ENCODE measurements at regions not wholly inside any gene's neighbourhood (a gene's known extent, or its start where the extent isn't known, plus 50 kb on each side); places are given as distances from the start of the nearest gene placed in this dataset.

DNA sequence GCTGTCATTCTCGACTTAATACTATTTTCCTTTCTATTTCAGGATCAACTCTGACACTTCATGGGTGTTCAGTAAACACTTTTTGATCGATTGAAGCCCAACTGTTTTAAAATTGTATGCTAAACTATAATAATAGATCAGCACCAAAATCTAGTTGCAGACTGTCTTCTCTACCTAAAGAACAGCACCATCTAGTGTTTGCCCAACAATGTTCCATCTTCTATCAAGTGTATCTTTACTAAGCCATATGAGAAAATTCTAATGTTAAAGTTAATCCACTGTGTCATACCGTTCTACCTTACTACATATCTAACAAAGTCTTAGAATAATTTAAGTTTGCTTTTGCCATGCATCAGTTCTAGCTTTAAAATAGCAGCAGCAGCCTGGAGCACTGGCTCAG, 113.0 kb upstream of the PRDX4 start:
- Mint-ChIP-seq H3K9me3 (no peaks in the 10 kb centered on the region), H3K27me3 (no peaks in the 10 kb centered on the region), H3K27ac (no peak overlapping the region), H3K4me3 (no peak overlapping the region), H3K4me1 (ENCODE audit: low read depth) (no peaks in the 10 kb centered on the region), H3K36me3 (ENCODE audit: low read depth) (no peaks in the 10 kb centered on the region)
- H3K9me3 ChIP-seq (ENCODE audit: control insufficient read depth in 1 of 2, insufficient read depth in 1 of 2, low read length in 2 of 2) = no peaks in the 10 kb centered on the region
- H3K4me3 ChIP-seq (ENCODE audit: low read length) = no peak overlapping the region
- ChIA-PET CTCF (interaction anchor here (0.6 kb wide), 1 partner anchor 1569 kb away, joined by 3 read pairs; no protein-coding TSS in a partner anchor), POLR2A (no interaction called here)
- intact Hi-C loops (cut with DNase I, micrococcal nuclease) = no loop called here
- ATAC-seq (ENCODE audit: poor library complexity) (no peak), DNase-seq (no peak)
- no peaks in the 10 kb centered on the region for H3K36me3 ChIP-seq (ENCODE audit: insufficient read depth, low read length)
- TF ChIP-seq CTCF (IDR thresholded peaks at IDR 0.05) = no peak
- no peaks in the 10 kb centered on the region for H3K4me1 ChIP-seq (ENCODE audit: insufficient read depth, low read length)
- H3K27me3 ChIP-seq (ENCODE audit: control insufficient read depth in 1 of 2, insufficient read depth in 2 of 2, low read length in 2 of 2) = peaks cover 0 to 2% of the 10 kb centered on the region in 2 experiments
- H3K27ac ChIP-seq (ENCODE audit: low read depth in 1 of 2, low read length in 2 of 2) = no peak overlapping the region

- Mint-ChIP-seq H3K9me3 (no peaks in the 10 kb centered on the region), H3K4me3 (no peak overlapping the region), H3K27me3 (no peaks in the 10 kb centered on the region), H3K27ac (no peak overlapping the region), H3K4me1 (ENCODE audit: low read depth) (no peaks in the 10 kb centered on the region), H3K36me3 (ENCODE audit: low read depth) (no peaks in the 10 kb centered on the region)
- no peak overlapping the region for H3K4me3 ChIP-seq (ENCODE audit: low read length)
- ChIA-PET CTCF (no interaction called here), POLR2A (no interaction called here)
- ATAC-seq (ENCODE audit: poor library complexity) = no peak
- H3K36me3 ChIP-seq (ENCODE audit: insufficient read depth, low read length) = no peaks in the 10 kb centered on the region
- H3K9me3 ChIP-seq (ENCODE audit: control insufficient read depth in 1 of 2, insufficient read depth in 1 of 2, low read length in 2 of 2) = no peaks in the 10 kb centered on the region
- no peak for DNase-seq
- intact Hi-C loops (cut with DNase I, micrococcal nuclease) = no loop called here
- H3K27ac ChIP-seq (ENCODE audit: low read depth in 1 of 2, low read length in 2 of 2) = no peak overlapping the region
- H3K27me3 ChIP-seq (ENCODE audit: control insufficient read depth in 1 of 2, insufficient read depth in 2 of 2, low read length in 2 of 2) = peaks cover 0 to 2% of the 10 kb centered on the region in 2 experiments
- H3K4me1 ChIP-seq (ENCODE audit: insufficient read depth, low read length) = no peaks in the 10 kb centered on the region
- TF ChIP-seq CTCF (IDR thresholded peaks at IDR 0.05) = no peak
Observed at GRCh38 chrX:23557070-23557469, 110.2 kb upstream of the PRDX4 start.

DNA sequence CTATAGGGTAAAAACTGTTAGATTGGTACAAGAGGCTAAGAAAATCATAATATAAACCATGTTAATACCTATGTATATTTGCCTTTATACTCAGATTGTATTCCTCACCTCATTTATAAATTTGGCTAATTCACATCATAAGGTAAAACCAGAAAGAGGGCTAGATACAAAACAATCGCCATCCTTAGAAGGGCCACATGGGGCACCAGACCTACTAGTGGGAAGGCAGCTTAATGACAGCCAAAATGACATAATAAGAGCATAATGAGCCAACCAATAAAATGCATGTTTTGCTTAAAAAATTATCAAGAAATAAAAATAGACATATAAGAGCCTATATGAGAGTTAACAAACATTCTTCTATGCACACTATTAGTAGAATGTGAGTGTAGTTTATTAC, 107.3 kb upstream of the PRDX4 start:
- no peak for DNase-seq

More for the DNA sequence above, 107.3 kb upstream of the PRDX4 start:
- no peak overlapping the region for H3K27ac ChIP-seq (ENCODE audit: low read depth in 1 of 2, low read length in 2 of 2)
- no peak for ATAC-seq (ENCODE audit: poor library complexity)
- Mint-ChIP-seq H3K4me1 (ENCODE audit: low read depth) (no peaks in the 10 kb centered on the region), H3K27ac (no peak overlapping the region), H3K27me3 (no peaks in the 10 kb centered on the region), H3K4me3 (no peak overlapping the region), H3K9me3 (no peaks in the 10 kb centered on the region), H3K36me3 (ENCODE audit: low read depth) (no peaks in the 10 kb centered on the region)
- no peak overlapping the region for H3K4me3 ChIP-seq (ENCODE audit: low read length)
- H3K36me3 ChIP-seq (ENCODE audit: insufficient read depth, low read length) = no peaks in the 10 kb centered on the region
- intact Hi-C loops (cut with DNase I, micrococcal nuclease) = no loop called here
- CTCF ChIA-PET = no interaction called here
- POLR2A ChIA-PET = no interaction called here
- no peaks in the 10 kb centered on the region for H3K4me1 ChIP-seq (ENCODE audit: insufficient read depth, low read length)
- no peaks in the 10 kb centered on the region for H3K9me3 ChIP-seq (ENCODE audit: control insufficient read depth in 1 of 2, insufficient read depth in 1 of 2, low read length in 2 of 2)
- H3K27me3 ChIP-seq (ENCODE audit: control insufficient read depth in 1 of 2, insufficient read depth in 2 of 2, low read length in 2 of 2) = peaks cover 0 to 2% of the 10 kb centered on the region in 2 experiments
- TF ChIP-seq CTCF (IDR thresholded peaks at IDR 0.05) = no peak
